EL (cell line): ENCODE measurements at regions not wholly inside any gene's neighbourhood (a gene's known extent, or its start where the extent isn't known, plus 50 kb on each side); places are given as distances from the start of the nearest gene placed in this dataset.

Experiments used
- DNase-seq: peaks from one replicate; pipeline ENCODE4 v3.0.0-alpha.2; 2016

DNA sequence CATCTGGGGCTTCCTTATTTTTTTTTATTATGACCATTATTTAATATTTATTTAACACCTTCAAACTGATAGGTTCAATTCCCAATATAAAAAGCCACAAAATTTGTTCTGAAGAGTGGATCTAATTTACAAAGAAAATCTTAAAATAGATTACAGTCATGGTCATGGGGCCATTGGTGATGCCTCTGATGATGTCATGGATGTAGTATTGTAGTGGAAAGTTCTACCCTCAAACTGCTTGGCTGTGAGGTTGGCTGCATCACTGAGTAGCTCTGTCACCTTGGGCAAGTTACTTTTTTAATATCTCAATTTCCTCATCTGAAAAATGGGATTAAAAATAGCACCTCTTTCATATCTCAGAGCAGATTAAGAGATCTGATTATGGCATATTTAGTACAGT, 128.5 kb downstream of the DKK1 start:
- peak; percentile 61 for DNase-seq

- peak; percentile 89 for DNase-seq
Observed at GRCh38 chr10:52443419-52444388, 129.6 kb downstream of the DKK1 start.

GRCh38 chr10:52446391-52446790, 132.3 kb downstream of the DKK1 start:
- DNase-seq: no peak

DNA sequence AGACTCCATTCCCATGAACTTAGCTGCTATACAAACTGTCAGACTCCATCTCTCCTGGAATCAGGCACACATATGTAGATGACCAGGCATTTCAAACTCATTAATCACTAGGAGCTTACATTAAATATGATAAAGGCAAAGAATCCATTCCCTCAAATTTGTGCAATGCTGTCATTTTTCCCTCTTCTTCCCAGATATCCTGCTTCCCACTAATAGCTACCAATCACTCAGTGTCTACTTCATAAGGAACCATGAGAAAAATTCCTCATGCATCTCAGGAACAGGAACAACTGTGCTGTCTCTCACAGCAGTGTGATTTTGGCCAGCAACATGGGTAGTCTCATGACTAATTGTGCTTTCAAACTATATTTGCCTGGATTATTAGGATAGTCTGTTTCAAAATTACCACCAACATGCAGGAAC, 133.9 kb downstream of the DKK1 start:
- DNase-seq: peak; percentile 77

DNA sequence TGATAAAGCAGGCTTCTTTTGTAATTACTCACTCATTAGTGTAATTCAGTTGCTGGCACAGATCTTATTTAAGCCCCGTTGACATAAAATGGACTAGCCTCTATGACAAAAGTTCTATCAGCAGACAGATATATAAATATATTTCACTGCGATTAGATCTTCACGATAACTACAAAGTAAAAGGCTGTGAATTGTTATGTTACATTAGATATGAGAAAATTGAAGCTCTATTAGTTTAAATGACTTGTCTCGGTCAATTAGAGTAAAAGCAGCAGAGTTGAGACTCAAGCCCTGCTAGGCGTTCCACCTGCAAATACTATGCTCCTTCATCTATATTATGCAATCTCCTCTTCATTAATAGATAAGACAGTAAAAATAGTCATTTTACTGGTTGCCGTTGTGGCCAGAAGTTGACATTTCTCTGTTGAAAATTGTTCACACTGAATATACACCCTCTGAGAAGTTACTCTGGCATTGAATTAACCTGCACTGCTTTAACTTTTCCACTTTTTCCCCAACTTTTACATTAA, 136.7 kb downstream of the DKK1 start:
- DNase-seq: no peak

GRCh38 chr10:52451817-52452216, 137.7 kb downstream of the DKK1 start:
- peak; percentile 94 for DNase-seq

GRCh38 chr10:52452600-52453493, 138.8 kb downstream of the DKK1 start:
- DNase-seq: no peak

DNA sequence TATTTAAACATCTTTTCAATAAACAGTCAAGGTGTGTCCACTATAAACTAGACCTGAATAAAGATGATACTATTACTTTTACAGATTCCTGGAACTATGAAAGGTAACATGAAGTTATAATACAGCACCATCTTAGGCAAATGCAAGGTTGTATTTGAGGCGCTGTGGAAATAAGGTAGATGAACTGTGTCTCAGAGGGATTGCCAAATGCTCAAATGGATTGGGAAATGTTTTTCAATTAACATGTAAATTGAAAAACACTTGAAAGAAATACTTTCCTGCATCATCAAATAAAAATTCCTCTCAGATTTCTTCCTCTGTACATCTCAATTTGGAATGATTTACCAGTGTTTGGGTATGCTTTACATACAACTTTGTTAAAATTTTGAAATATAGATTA, 139.4 kb downstream of the DKK1 start:
- no peak for DNase-seq

GRCh38 chr10:52454491-52454890, 140.4 kb downstream of the DKK1 start:
- DNase-seq: no peak

GRCh38 chr10:52455098-52455497, 141.0 kb downstream of the DKK1 start:
- peak; percentile 47 for DNase-seq

GRCh38 chr10:52459097-52459496, 145.0 kb downstream of the DKK1 start:
- no peak for DNase-seq

- no peak for DNase-seq
Observed at GRCh38 chr10:52463826-52464225, 149.7 kb downstream of the DKK1 start.

- DNase-seq: no peak
Observed at GRCh38 chr10:52464368-52465124, 150.5 kb downstream of the DKK1 start.

DNA sequence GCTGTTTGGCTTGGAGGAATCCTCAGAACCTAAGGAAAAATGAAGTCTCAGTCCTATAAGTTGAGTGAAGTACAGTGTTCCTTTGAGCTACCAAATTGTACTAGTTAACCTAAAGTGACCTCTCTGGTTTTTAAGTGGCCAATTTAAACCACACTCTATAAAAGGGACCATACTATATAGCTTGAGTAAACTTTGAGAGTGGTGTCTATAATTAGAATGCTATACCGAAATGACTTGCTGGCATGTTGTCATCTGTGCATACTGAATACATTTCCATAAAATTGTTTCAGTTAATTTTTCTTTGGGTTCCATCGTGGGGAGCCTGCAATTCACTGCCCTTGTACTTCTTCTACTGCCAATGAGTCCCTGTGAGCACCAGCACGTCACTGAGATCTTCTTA, 151.1 kb downstream of the DKK1 start:
- no peak for DNase-seq

- DNase-seq: peak; percentile 63
Observed at GRCh38 chr10:52466464-52466863, 152.4 kb downstream of the DKK1 start.

GRCh38 chr10:52469970-52470705, 156.1 kb downstream of the DKK1 start:
- no peak for DNase-seq

DNA sequence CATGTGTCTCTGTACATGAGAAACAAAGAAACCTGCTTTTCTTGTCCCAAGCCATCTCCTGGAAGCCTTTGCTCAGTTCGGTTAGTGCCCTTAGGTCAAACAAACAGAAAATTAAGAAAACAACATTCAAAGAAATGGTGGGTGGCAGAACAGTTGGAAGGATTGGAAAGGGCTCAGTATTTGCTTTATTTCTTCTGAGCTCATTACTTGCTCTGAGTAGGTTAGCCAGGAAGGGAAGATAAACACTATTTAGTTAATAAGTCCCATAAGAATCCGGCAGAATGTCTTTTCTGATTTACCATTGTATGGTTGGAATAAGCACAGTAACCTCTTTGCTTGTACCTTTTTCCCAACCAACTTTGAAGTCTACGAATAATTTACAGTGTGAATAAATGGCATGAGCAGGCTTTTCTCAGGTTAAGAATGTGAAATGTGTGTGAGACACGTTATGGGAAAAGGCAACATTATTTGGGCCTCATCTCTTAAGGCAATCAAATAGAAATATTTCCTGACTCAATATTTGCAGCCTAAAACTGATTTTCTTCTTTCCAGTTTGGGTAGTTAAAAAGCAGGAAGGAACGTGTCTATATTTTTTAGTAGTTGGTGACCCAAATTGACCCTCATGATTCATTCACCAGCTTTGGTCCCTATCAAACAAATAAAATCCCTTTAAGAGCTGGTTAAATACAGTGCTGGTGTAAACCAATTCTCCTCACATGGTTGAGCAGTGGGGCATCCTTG, 158.5 kb downstream of the DKK1 start:
- no peak for DNase-seq

DNA sequence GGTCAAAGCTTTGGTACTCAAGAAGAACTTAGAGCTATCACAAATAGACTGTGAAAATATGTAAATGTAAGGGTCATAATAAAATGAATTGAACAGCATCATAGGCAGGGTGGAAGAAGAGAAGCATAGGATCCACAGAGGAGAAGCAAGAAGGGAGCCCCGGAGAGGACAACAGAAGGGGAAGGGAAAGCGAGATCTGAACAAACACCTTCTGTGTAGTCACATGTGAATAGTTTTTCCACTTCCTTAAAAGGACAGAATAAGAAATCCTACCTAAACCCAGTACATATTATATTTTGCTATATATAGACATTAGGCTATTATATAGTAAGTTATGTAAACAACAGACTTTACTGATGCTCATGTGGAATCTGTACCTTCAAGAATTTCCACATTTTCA, 160.2 kb downstream of the DKK1 start:
- no peak for DNase-seq

GRCh38 chr10:52477305-52477704, 163.2 kb downstream of the DKK1 start:
- no peak for DNase-seq

DNA sequence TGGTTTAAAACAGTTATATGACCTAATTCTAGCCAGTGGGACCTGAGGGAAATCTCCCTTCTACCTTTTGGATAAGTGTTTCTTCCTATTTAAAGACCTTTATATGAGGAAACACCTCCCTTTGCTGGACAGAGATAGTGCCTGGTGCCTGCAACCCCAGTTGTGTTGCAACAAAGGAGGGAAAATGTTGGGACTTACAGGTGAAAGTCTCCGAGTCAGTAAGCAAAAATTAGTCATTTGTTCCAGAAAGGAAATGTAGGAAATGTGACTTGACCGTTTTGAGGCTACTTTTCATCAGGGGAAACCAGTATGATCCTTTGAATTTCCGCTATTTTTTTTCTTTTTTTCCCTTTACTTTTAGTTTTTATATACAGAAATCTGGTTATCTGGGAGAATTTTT, 165.5 kb downstream of the DKK1 start:
- no peak for DNase-seq

DNA sequence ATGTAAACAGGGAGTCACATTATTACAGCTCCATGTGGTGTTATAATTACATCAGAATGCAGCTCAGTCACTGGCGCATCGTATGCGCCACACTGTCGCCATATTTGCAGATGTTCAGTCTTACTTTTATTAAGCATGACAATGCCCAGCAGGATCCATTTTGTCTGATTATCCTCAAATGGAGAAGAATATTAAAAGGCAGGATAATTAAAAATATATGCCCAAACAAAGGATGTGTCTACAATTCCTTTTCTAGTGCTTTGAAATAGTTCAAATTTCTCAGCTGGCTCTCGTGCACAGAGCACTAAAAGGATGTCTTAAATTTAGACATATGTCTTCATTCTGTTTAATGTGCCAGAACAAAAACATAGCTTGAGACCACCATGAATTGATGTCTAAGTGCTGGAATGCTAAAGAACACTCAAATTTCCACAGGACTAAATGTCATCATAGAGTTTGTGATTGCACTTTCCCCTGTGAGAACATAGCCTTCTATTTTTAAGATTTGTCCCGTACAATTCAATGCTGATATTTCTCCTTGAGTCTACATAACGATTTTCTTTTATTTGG, 168.0 kb downstream of the DKK1 start:
- no peak for DNase-seq
